ENCODE measurements at regions not wholly inside any gene's neighbourhood (a gene's known extent, or its start where the extent isn't known, plus 50 kb on each side); places are given as distances from the start of the nearest gene placed in this dataset.

- Mint-ChIP-seq H3K27ac (ENCODE audit: unreplicated experiment) (no peak overlapping the region), H3K4me1 (ENCODE audit: low read depth, unreplicated experiment) (no peaks in the 10 kb centered on the region), H3K4me3 (ENCODE audit: unreplicated experiment) (no peak overlapping the region), H3K9me3 (ENCODE audit: unreplicated experiment) (no peaks in the 10 kb centered on the region), H3K36me3 (ENCODE audit: insufficient read depth, unreplicated experiment) (no peaks in the 10 kb centered on the region), H3K27me3 (ENCODE audit: insufficient read depth, unreplicated experiment) (peaks cover 19% of the 10 kb centered on the region)
- Histone ChIP-seq H3K4me3 (ENCODE audit: low read depth, low read length) (no peak overlapping the region), H3K27me3 (replicated peaks; ENCODE audit: control insufficient read depth, insufficient read depth, low read length) (no peaks in the 10 kb centered on the region), H3K9me3 (no peaks in the 10 kb centered on the region), H3K4me1 (no peaks in the 10 kb centered on the region), H3K36me3 (ENCODE audit: control insufficient read depth, insufficient read depth, low read length) (no peaks in the 10 kb centered on the region)
- POLR2A ChIA-PET = no interaction called here
- DNase-seq = no peak
- BruUV-seq (replicated peaks) = no TSS peak
- intact Hi-C loops (cut with micrococcal nuclease; ENCODE audit: unreplicated experiment) = no loop called here
- TF ChIP-seq CTCF (IDR thresholded peaks at IDR 0.05; ENCODE audit: insufficient read depth in 1 of 2, low read depth in 1 of 2, low read length in 1 of 2, severe bottlenecking in 1 of 2, unreplicated experiment in 1 of 2) = no peak
- CTCF ChIA-PET = no interaction called here
These were observed 122.4 kb upstream of the PLXNA2 start for GRCh38 chr1:208366559-208366958.

GRCh38 chr1:208369045-208369444 lies 124.9 kb upstream of the PLXNA2 start:
- intact Hi-C loops (cut with micrococcal nuclease; ENCODE audit: unreplicated experiment) = no loop called here
- H3K36me3 ChIP-seq (ENCODE audit: control insufficient read depth, insufficient read depth, low read length) = no peaks in the 10 kb centered on the region
- H3K27me3 ChIP-seq (replicated peaks; ENCODE audit: control insufficient read depth, insufficient read depth, low read length) = no peaks in the 10 kb centered on the region
- H3K9me3 ChIP-seq = no peaks in the 10 kb centered on the region
- BruUV-seq (replicated peaks) = no TSS peak
- Mint-ChIP-seq H3K36me3 (ENCODE audit: insufficient read depth, unreplicated experiment) (no peaks in the 10 kb centered on the region), H3K27ac (ENCODE audit: unreplicated experiment) (no peak overlapping the region), H3K9me3 (ENCODE audit: unreplicated experiment) (no peaks in the 10 kb centered on the region), H3K27me3 (ENCODE audit: insufficient read depth, unreplicated experiment) (peaks cover 11% of the 10 kb centered on the region), H3K4me3 (ENCODE audit: unreplicated experiment) (no peak overlapping the region), H3K4me1 (ENCODE audit: low read depth, unreplicated experiment) (no peaks in the 10 kb centered on the region)
- DNase-seq = no peak
- no peaks in the 10 kb centered on the region for H3K4me1 ChIP-seq
- ChIA-PET CTCF (no interaction called here), POLR2A (no interaction called here)
- no peak overlapping the region for H3K4me3 ChIP-seq (ENCODE audit: low read depth, low read length)
- no peak for TF ChIP-seq CTCF (IDR thresholded peaks at IDR 0.05; ENCODE audit: insufficient read depth in 1 of 2, low read depth in 1 of 2, low read length in 1 of 2, severe bottlenecking in 1 of 2, unreplicated experiment in 1 of 2)

- no peak for DNase-seq
- Histone ChIP-seq H3K4me3 (ENCODE audit: low read depth, low read length) (no peak overlapping the region), H3K9me3 (no peaks in the 10 kb centered on the region), H3K4me1 (no peaks in the 10 kb centered on the region), H3K27me3 (replicated peaks; ENCODE audit: control insufficient read depth, insufficient read depth, low read length) (no peaks in the 10 kb centered on the region), H3K36me3 (ENCODE audit: control insufficient read depth, insufficient read depth, low read length) (no peaks in the 10 kb centered on the region)
- no peaks in the 10 kb centered on the region for H3K4me1 Mint-ChIP-seq (ENCODE audit: low read depth, unreplicated experiment)
- intact Hi-C loops (cut with micrococcal nuclease; ENCODE audit: unreplicated experiment) = no loop called here
- ChIA-PET POLR2A (no interaction called here), CTCF (no interaction called here)
- no TSS peak for BruUV-seq (replicated peaks)
- H3K27ac Mint-ChIP-seq (ENCODE audit: unreplicated experiment) = no peak overlapping the region
- H3K9me3 Mint-ChIP-seq (ENCODE audit: unreplicated experiment) = no peaks in the 10 kb centered on the region
- no peaks in the 10 kb centered on the region for H3K36me3 Mint-ChIP-seq (ENCODE audit: insufficient read depth, unreplicated experiment)
- no peak for TF ChIP-seq CTCF (IDR thresholded peaks at IDR 0.05; ENCODE audit: insufficient read depth in 1 of 2, low read depth in 1 of 2, low read length in 1 of 2, severe bottlenecking in 1 of 2, unreplicated experiment in 1 of 2)
- H3K27me3 Mint-ChIP-seq (ENCODE audit: insufficient read depth, unreplicated experiment) = peaks cover 9% of the 10 kb centered on the region
- H3K4me3 Mint-ChIP-seq (ENCODE audit: unreplicated experiment) = no peak overlapping the region
These were observed 125.5 kb upstream of the PLXNA2 start for GRCh38 chr1:208369658-208370057.

Measured in Caco-2 (cell line).